ENCODE measurements at regions not wholly inside any gene's neighbourhood (a gene's known extent, or its start where the extent isn't known, plus 50 kb on each side); places are given as distances from the start of the nearest gene placed in this dataset.
"Not testable (repeated sequence)": the region's sequence is repeated elsewhere in the genome, so short reads cannot be mapped to it uniquely, and the experiment has no call there.

GRCh38 chr2:144124882-144125281, 395.0 kb downstream of the ZEB2 start:
- no peak for DNase-seq

GRCh38 chr2:144120487-144120886, 399.4 kb downstream of the ZEB2 start:
- no peak for DNase-seq

- no peak for DNase-seq
Observed at GRCh38 chr2:144117086-144117485, 402.8 kb downstream of the ZEB2 start.

GRCh38 chr2:144115739-144116291, 404.1 kb downstream of the ZEB2 start:
- DNase-seq, result no peak

- DNase-seq, result no peak
Observed at GRCh38 chr2:144114760-144115159, 405.2 kb downstream of the ZEB2 start.

GRCh38 chr2:144111437-144111836, 408.5 kb downstream of the ZEB2 start:
- DNase-seq, result peak; percentile 55 to 57

GRCh38 chr2:144106104-144106503, 413.8 kb downstream of the ZEB2 start:
- not testable (repeated sequence) for DNase-seq

- no peak for DNase-seq
Observed at GRCh38 chr2:144102386-144102785, 417.5 kb downstream of the ZEB2 start.

- DNase-seq, result no peak
Observed at GRCh38 chr2:144099780-144100377, 420.0 kb downstream of the ZEB2 start.

GRCh38 chr2:144099340-144099739, 420.6 kb downstream of the ZEB2 start:
- DNase-seq, result no peak

GRCh38 chr2:144097440-144098225, 422.3 kb downstream of the ZEB2 start:
- DNase-seq, result no peak

GRCh38 chr2:144096531-144096930, 423.4 kb downstream of the ZEB2 start:
- DNase-seq, result no peak

GRCh38 chr2:144094408-144095151, 425.3 kb downstream of the ZEB2 start:
- DNase-seq, result no peak

GRCh38 chr2:144091622-144092021, 428.3 kb downstream of the ZEB2 start:
- DNase-seq, result no peak

GRCh38 chr2:144088863-144089262, 431.1 kb downstream of the ZEB2 start:
- DNase-seq, result no peak

- no peak for DNase-seq
Observed at GRCh38 chr2:144086965-144087364, 433.0 kb downstream of the ZEB2 start.

- DNase-seq, result no peak
Observed at GRCh38 chr2:144085016-144085415, 434.9 kb downstream of the ZEB2 start.

GRCh38 chr2:144084114-144084661, 435.7 kb downstream of the ZEB2 start:
- DNase-seq, result no peak

- DNase-seq, result no peak
Observed at GRCh38 chr2:144083211-144083610, 436.7 kb downstream of the ZEB2 start.

GRCh38 chr2:144082777-144083176, 437.1 kb downstream of the ZEB2 start:
- no peak for DNase-seq

GRCh38 chr2:144082327-144082726, 437.6 kb downstream of the ZEB2 start:
- no peak for DNase-seq

- DNase-seq, result no peak
Observed at GRCh38 chr2:144081272-144081671, 438.6 kb downstream of the ZEB2 start.
